ENCODE measurements at regions not wholly inside any gene's neighbourhood (a gene's known extent, or its start where the extent isn't known, plus 50 kb on each side); places are given as distances from the start of the nearest gene placed in this dataset.

GRCh38 chr1:229102741-229103391, 168.0 kb upstream of the RAB4A start:
- Histone ChIP-seq H3K9me3 (no peaks in the 10 kb centered on the region), H3K27me3 (no peaks in the 10 kb centered on the region), H3K27ac (peak overlapping the region; percentile 45 to 54), H3K36me3 (no peaks in the 10 kb centered on the region), H3K4me3 (no peak overlapping the region), H3K4me1 (no peaks in the 10 kb centered on the region)
- no peak for DNase-seq (ENCODE audit: low spot score in 2 of 2)
- intact Hi-C loops (cut with DNase I; ENCODE audit: low total_unique reads) = no loop called here
- TF ChIP-seq POLR2AphosphoS5 (IDR thresholded peaks at IDR 0.05) = no peak
- no peak for TF ChIP-seq CTCF (IDR thresholded peaks at IDR 0.05)
- no peak for TF ChIP-seq POLR2A (IDR thresholded peaks at IDR 0.05)

- H3K4me3 ChIP-seq = no peak overlapping the region
- TF ChIP-seq POLR2AphosphoS5 (IDR thresholded peaks at IDR 0.05) = no peak
- no peak for TF ChIP-seq CTCF (IDR thresholded peaks at IDR 0.05)
- no peak for TF ChIP-seq POLR2A (IDR thresholded peaks at IDR 0.05)
- peak overlapping the region in 1 of 2 donors; percentile 54 for H3K27ac ChIP-seq
- H3K9me3 ChIP-seq = no peaks in the 10 kb centered on the region
- intact Hi-C loops (cut with DNase I; ENCODE audit: low total_unique reads) = no loop called here
- H3K36me3 ChIP-seq = no peaks in the 10 kb centered on the region
- no peak for DNase-seq (ENCODE audit: low spot score in 2 of 2)
- no peaks in the 10 kb centered on the region for H3K4me1 ChIP-seq
- no peaks in the 10 kb centered on the region for H3K27me3 ChIP-seq
These were observed 166.3 kb upstream of the RAB4A start for GRCh38 chr1:229104654-229105053.

GRCh38 chr1:229105109-229105508, 165.8 kb upstream of the RAB4A start:
- TF ChIP-seq POLR2A (IDR thresholded peaks at IDR 0.05) (no peak), POLR2AphosphoS5 (IDR thresholded peaks at IDR 0.05) (no peak), CTCF (IDR thresholded peaks at IDR 0.05) (no peak)
- Histone ChIP-seq H3K4me1 (no peaks in the 10 kb centered on the region), H3K4me3 (no peak overlapping the region), H3K9me3 (no peaks in the 10 kb centered on the region), H3K36me3 (no peaks in the 10 kb centered on the region), H3K27ac (no peak overlapping the region), H3K27me3 (no peaks in the 10 kb centered on the region)
- intact Hi-C loops (cut with DNase I; ENCODE audit: low total_unique reads) = no loop called here
- no peak for DNase-seq (ENCODE audit: low spot score in 2 of 2)

GRCh38 chr1:229105822-229106525, 164.9 kb upstream of the RAB4A start:
- intact Hi-C loops (cut with DNase I; ENCODE audit: low total_unique reads) = no loop called here
- no peaks in the 10 kb centered on the region for H3K4me1 ChIP-seq
- H3K36me3 ChIP-seq = no peaks in the 10 kb centered on the region
- no peaks in the 10 kb centered on the region for H3K27me3 ChIP-seq
- no peak overlapping the region for H3K4me3 ChIP-seq
- no peak for DNase-seq (ENCODE audit: low spot score in 2 of 2)
- no peak overlapping the region for H3K27ac ChIP-seq
- no peak for TF ChIP-seq POLR2AphosphoS5 (IDR thresholded peaks at IDR 0.05)
- TF ChIP-seq CTCF (IDR thresholded peaks at IDR 0.05) = no peak
- no peak for TF ChIP-seq POLR2A (IDR thresholded peaks at IDR 0.05)
- H3K9me3 ChIP-seq = no peaks in the 10 kb centered on the region

GRCh38 chr1:229106526-229107125, 164.3 kb upstream of the RAB4A start:
- no peak overlapping the region for H3K4me3 ChIP-seq
- no peak overlapping the region for H3K27ac ChIP-seq

More at GRCh38 chr1:229106526-229107125, 164.3 kb upstream of the RAB4A start:
- Histone ChIP-seq H3K27me3 (no peaks in the 10 kb centered on the region), H3K9me3 (no peaks in the 10 kb centered on the region), H3K4me1 (no peaks in the 10 kb centered on the region), H3K36me3 (no peaks in the 10 kb centered on the region)
- TF ChIP-seq POLR2A (IDR thresholded peaks at IDR 0.05) = no peak
- TF ChIP-seq CTCF (IDR thresholded peaks at IDR 0.05) = no peak
- no peak for TF ChIP-seq POLR2AphosphoS5 (IDR thresholded peaks at IDR 0.05)
- DNase-seq (ENCODE audit: low spot score in 2 of 2) = no peak
- intact Hi-C loops (cut with DNase I; ENCODE audit: low total_unique reads) = no loop called here

Data from breast epithelium (tissue), 4 donors.